ENCODE measurements at regions not wholly inside any gene's neighbourhood (a gene's known extent, or its start where the extent isn't known, plus 50 kb on each side); places are given as distances from the start of the nearest gene placed in this dataset.

GRCh38 chr11:112499153-112499880, 238.7 kb upstream of the PLET1 start:
- DNase-seq (ENCODE audit: low spot score) = no peak
- Mint-ChIP-seq H3K9me3 (ENCODE audit: low read depth) (peaks cover 3% of the 10 kb centered on the region), H3K4me3 (ENCODE audit: unreplicated experiment) (no peak overlapping the region), H3K4me1 (ENCODE audit: low read depth) (no peaks in the 10 kb centered on the region), H3K27me3 (ENCODE audit: low read depth) (peaks cover 20% of the 10 kb centered on the region), H3K27ac (ENCODE audit: unreplicated experiment) (no peak overlapping the region), H3K36me3 (ENCODE audit: low read depth) (no peaks in the 10 kb centered on the region)
- no peak for TF ChIP-seq CTCF (IDR thresholded peaks at IDR 0.05)

- TF ChIP-seq CTCF (IDR thresholded peaks at IDR 0.05) = no peak
- no peak for DNase-seq (ENCODE audit: low spot score)
- Mint-ChIP-seq H3K36me3 (ENCODE audit: low read depth) (no peaks in the 10 kb centered on the region), H3K4me1 (ENCODE audit: low read depth) (no peaks in the 10 kb centered on the region), H3K9me3 (ENCODE audit: low read depth) (peaks cover 3% of the 10 kb centered on the region), H3K4me3 (ENCODE audit: unreplicated experiment) (no peak overlapping the region), H3K27ac (ENCODE audit: unreplicated experiment) (no peak overlapping the region), H3K27me3 (ENCODE audit: low read depth) (peaks cover 20% of the 10 kb centered on the region)
Observed at GRCh38 chr11:112499881-112500204, 239.2 kb upstream of the PLET1 start.

GRCh38 chr11:112503410-112503809, 242.8 kb upstream of the PLET1 start:
- Mint-ChIP-seq H3K4me1 (ENCODE audit: low read depth) (no peaks in the 10 kb centered on the region), H3K36me3 (ENCODE audit: low read depth) (no peaks in the 10 kb centered on the region), H3K27ac (ENCODE audit: unreplicated experiment) (no peak overlapping the region), H3K9me3 (ENCODE audit: low read depth) (peaks cover 3% of the 10 kb centered on the region), H3K27me3 (ENCODE audit: low read depth) (peaks cover 20% of the 10 kb centered on the region), H3K4me3 (ENCODE audit: unreplicated experiment) (no peak overlapping the region)
- no peak for DNase-seq (ENCODE audit: low spot score)
- TF ChIP-seq CTCF (IDR thresholded peaks at IDR 0.05) = no peak

GRCh38 chr11:112504056-112504455, 243.4 kb upstream of the PLET1 start:
- Mint-ChIP-seq H3K36me3 (ENCODE audit: low read depth) (no peaks in the 10 kb centered on the region), H3K27me3 (ENCODE audit: low read depth) (peaks cover 14% of the 10 kb centered on the region), H3K4me3 (ENCODE audit: unreplicated experiment) (no peak overlapping the region), H3K9me3 (ENCODE audit: low read depth) (peaks cover 3% of the 10 kb centered on the region), H3K4me1 (ENCODE audit: low read depth) (no peaks in the 10 kb centered on the region), H3K27ac (ENCODE audit: unreplicated experiment) (no peak overlapping the region)
- no peak for TF ChIP-seq CTCF (IDR thresholded peaks at IDR 0.05)
- no peak for DNase-seq (ENCODE audit: low spot score)

- Mint-ChIP-seq H3K4me1 (ENCODE audit: low read depth) (no peaks in the 10 kb centered on the region), H3K4me3 (ENCODE audit: unreplicated experiment) (no peak overlapping the region), H3K27ac (ENCODE audit: unreplicated experiment) (no peak overlapping the region), H3K9me3 (ENCODE audit: low read depth) (peaks cover 3% of the 10 kb centered on the region), H3K27me3 (ENCODE audit: low read depth) (peaks cover 16% of the 10 kb centered on the region), H3K36me3 (ENCODE audit: low read depth) (peaks cover 1% of the 10 kb centered on the region)
- TF ChIP-seq CTCF (IDR thresholded peaks at IDR 0.05) = no peak
- DNase-seq (ENCODE audit: low spot score) = no peak
Observed at GRCh38 chr11:112506852-112507251, 246.2 kb upstream of the PLET1 start.

Data from chondrocyte (in vitro differentiated cells).